ENCODE measurements at regions not wholly inside any gene's neighbourhood (a gene's known extent, or its start where the extent isn't known, plus 50 kb on each side); places are given as distances from the start of the nearest gene placed in this dataset.

GRCh38 chr22:25364736-25365241 is 145.3 kb downstream of the CRYBB2 start:
- TF ChIP-seq CTCF (IDR thresholded peaks at IDR 0.05; ENCODE audit: low read depth, low read length, poor library complexity, severe bottlenecking) (no peak), EZH2phosphoT487 (IDR thresholded peaks at IDR 0.05; ENCODE audit: borderline replicate concordance, low read length) (no peak)
